ENCODE measurements at regions not wholly inside any gene's neighbourhood (a gene's known extent, or its start where the extent isn't known, plus 50 kb on each side); places are given as distances from the start of the nearest gene placed in this dataset.

- Histone ChIP-seq H3K9me3 (peaks cover 0 to 11% (median 0%) of the 10 kb centered on the region in 12 donors), H3K27ac (no peak overlapping the region), H3K36me3 (no peaks in the 10 kb centered on the region), H3K4me3 (no peak overlapping the region), H3K27me3 (no peaks in the 10 kb centered on the region), H3K4me1 (peaks cover 0 to 5% (median 0%) of the 10 kb centered on the region in 12 donors)
- 92 to 97% (median 94%) methylated on average over 5 of the region's 5 CpGs for WGBS, 4 donors
- intact Hi-C loops (cut with DNase I), result no loop called here
- no peak for DNase-seq
- TF ChIP-seq POLR2A (IDR thresholded peaks at IDR 0.05) (no peak), CTCF (IDR thresholded peaks at IDR 0.05) (no peak)
- no peak for ATAC-seq
Observed at GRCh38 chr17:77298811-77299210, 158.0 kb downstream of the SEC14L1 start.

- Histone ChIP-seq H3K27ac (no peak overlapping the region), H3K36me3 (no peaks in the 10 kb centered on the region), H3K4me1 (peaks cover 0 to 5% (median 0%) of the 10 kb centered on the region in 12 donors), H3K9me3 (peaks cover 0 to 11% (median 0%) of the 10 kb centered on the region in 12 donors), H3K27me3 (no peaks in the 10 kb centered on the region), H3K4me3 (no peak overlapping the region)
- intact Hi-C loops (cut with DNase I), result no loop called here
- DNase-seq (no peak), ATAC-seq (no peak)
- no peak for TF ChIP-seq CTCF (IDR thresholded peaks at IDR 0.05)
- no peak for TF ChIP-seq POLR2A (IDR thresholded peaks at IDR 0.05)
- 91 to 98% (median 94%) methylated on average over 4 to 6 of the region's 6 CpGs for WGBS, 4 donors
Observed at GRCh38 chr17:77299256-77300015, 158.7 kb downstream of the SEC14L1 start.

GRCh38 chr17:77300016-77300686, 159.4 kb downstream of the SEC14L1 start:
- Histone ChIP-seq H3K4me3 (no peak overlapping the region), H3K4me1 (peaks cover 0 to 4% (median 0%) of the 10 kb centered on the region in 12 donors), H3K27ac (no peak overlapping the region), H3K27me3 (no peaks in the 10 kb centered on the region), H3K9me3 (peaks cover 0 to 11% (median 0%) of the 10 kb centered on the region in 12 donors), H3K36me3 (no peaks in the 10 kb centered on the region)
- TF ChIP-seq CTCF (IDR thresholded peaks at IDR 0.05), result no peak
- no peak for TF ChIP-seq POLR2A (IDR thresholded peaks at IDR 0.05)
- 63 to 75% (median 69%) methylated on average over 4 of the region's 4 CpGs for WGBS, 4 donors
- no peak for DNase-seq
- no peak for ATAC-seq
- intact Hi-C loops (cut with DNase I), result no loop called here

GRCh38 chr17:77301694-77302266, 161.0 kb downstream of the SEC14L1 start:
- Histone ChIP-seq H3K4me3 (no peak overlapping the region), H3K4me1 (no peaks in the 10 kb centered on the region), H3K27ac (no peak overlapping the region), H3K9me3 (peaks cover 0 to 11% (median 0%) of the 10 kb centered on the region in 12 donors), H3K36me3 (no peaks in the 10 kb centered on the region), H3K27me3 (no peaks in the 10 kb centered on the region)
- 87 to 93% (median 89%) methylated on average over 8 of the region's 8 CpGs for WGBS, 4 donors
- ATAC-seq (no peak), DNase-seq (no peak)
- TF ChIP-seq POLR2A (IDR thresholded peaks at IDR 0.05) (no peak), CTCF (IDR thresholded peaks at IDR 0.05) (no peak)
- intact Hi-C loops (cut with DNase I), result no loop called here
